Spinal cord (tissue), 9 donors: ENCODE measurements at regions not wholly inside any gene's neighbourhood (a gene's known extent, or its start where the extent isn't known, plus 50 kb on each side); places are given as distances from the start of the nearest gene placed in this dataset.
"Not testable (repeated sequence)": the region's sequence is repeated elsewhere in the genome, so short reads cannot be mapped to it uniquely, and the experiment has no call there.

Experiments used
- DNase-seq, 6 donors: peaks; one replicate each; pipeline versions ENCODE4 v3.0.0 to v3.0.0-alpha.2; 2013 to 2015; ENCODE audit warnings: low spot score in 6 of 6, low read depth in 4 of 6
- H3K27ac ChIP-seq: one replicate; pipeline ENCODE4 v1.5.1; 2013; ENCODE audit warnings: low read depth, low read length, control low read depth
- H3K27me3 ChIP-seq: one replicate; pipeline ENCODE4 v1.6.1; 2013; ENCODE audit warnings: low read length; ENCODE audit not compliant: control insufficient read depth, insufficient read depth
- H3K36me3 ChIP-seq: one replicate; pipeline ENCODE4 v1.6.1; 2013; ENCODE audit warnings: low read length; ENCODE audit not compliant: control insufficient read depth, insufficient read depth
- H3K4me1 ChIP-seq: one replicate; pipeline ENCODE4 v1.6.1; 2013; ENCODE audit warnings: low read length; ENCODE audit not compliant: control insufficient read depth, insufficient read depth
- H3K4me3 ChIP-seq: one replicate; pipeline ENCODE4 v1.5.1; 2013; ENCODE audit warnings: low read depth, low read length, control low read depth
- H3K9me3 ChIP-seq: one replicate; pipeline ENCODE4 v1.6.1; 2013; ENCODE audit warnings: low read length; ENCODE audit not compliant: control insufficient read depth, insufficient read depth
- WGBS: methylation state at CpG from one replicate; pipeline ENCODE4 v1.1.5; 2013; ENCODE audit warnings: missing lambda C conversion rate; ENCODE audit not compliant: insufficient coverage; 5-methylcytosine and 5-hydroxymethylcytosine counted together
- donor health status: healthy.

GRCh38 chr2:125422198-125422770 lies 1233.7 kb upstream of the GYPC start:
- not testable (repeated sequence) for H3K36me3 ChIP-seq, H3K27ac ChIP-seq, H3K4me3 ChIP-seq, H3K9me3 ChIP-seq, DNase-seq, H3K4me1 ChIP-seq, H3K27me3 ChIP-seq
- 97% methylated on average over 21 of the region's 32 CpGs for WGBS

DNA sequence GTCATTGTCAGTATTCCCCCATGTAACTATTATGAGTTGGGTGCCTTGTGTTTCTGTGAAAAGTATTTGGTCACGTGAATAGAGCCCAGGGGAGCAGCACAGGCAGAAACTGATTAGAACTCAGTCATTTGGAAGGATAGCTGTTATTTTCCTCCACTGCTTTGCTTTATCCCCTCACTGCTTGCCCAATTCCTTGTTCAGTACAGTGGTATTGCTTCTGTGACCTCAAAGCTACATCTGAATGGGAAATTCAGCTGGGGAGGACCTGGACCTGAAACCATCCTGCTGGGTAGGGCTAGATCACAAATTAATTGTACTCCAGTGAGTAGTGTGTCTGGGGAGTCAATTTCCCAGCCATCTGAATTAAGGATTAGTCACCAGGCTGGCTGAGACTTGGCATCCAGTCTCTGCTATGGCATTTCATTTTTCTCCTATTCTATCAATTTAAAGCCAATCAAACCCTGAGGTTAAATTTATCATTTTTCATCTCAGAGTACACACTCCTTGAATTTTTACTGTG lies 1231.6 kb upstream of the GYPC start:
- Histone ChIP-seq H3K27ac (no peak overlapping the region), H3K4me3 (no peak overlapping the region), H3K36me3 (no peaks in the 10 kb centered on the region), H3K27me3 (no peaks in the 10 kb centered on the region), H3K4me1 (no peaks in the 10 kb centered on the region), H3K9me3 (no peaks in the 10 kb centered on the region)
- peak in 1 of 6 donors; percentile 33 for DNase-seq
- no CpG with 5 or more reads among the region's 1 CpG for WGBS

DNA sequence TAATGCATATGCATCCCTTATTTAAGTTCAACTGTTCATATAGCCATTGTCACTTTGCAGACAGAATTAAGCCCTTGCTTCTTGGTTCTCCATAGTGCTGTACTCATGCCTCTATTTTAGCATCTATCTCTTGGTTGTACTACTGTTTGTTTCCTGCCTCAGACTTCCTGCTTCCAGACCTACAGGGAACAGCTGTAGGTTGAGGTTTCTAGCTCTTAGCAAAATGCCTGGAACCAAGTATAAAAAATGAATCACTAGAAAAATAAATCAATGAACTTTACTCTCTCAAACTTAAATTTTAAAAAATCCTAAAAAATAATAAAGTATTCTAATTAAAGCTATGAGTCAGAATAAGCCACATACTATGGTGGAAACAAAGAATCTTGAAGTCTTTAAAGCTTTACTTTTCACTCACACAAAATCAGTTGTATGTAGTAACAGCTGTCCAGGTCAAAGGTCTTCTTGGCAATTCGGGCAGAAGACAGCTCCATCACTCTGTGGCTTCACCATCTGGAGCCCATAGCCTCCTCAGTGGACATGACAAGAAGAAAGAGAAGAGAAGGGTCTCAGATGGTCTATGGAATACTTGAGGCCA lies 1228.1 kb upstream of the GYPC start:
- Histone ChIP-seq H3K36me3 (no peaks in the 10 kb centered on the region), H3K27ac (no peak overlapping the region), H3K4me3 (no peak overlapping the region), H3K9me3 (no peaks in the 10 kb centered on the region), H3K4me1 (no peaks in the 10 kb centered on the region), H3K27me3 (no peaks in the 10 kb centered on the region)
- no CpG with 5 or more reads among the region's 1 CpG for WGBS
- no peak for DNase-seq

DNA sequence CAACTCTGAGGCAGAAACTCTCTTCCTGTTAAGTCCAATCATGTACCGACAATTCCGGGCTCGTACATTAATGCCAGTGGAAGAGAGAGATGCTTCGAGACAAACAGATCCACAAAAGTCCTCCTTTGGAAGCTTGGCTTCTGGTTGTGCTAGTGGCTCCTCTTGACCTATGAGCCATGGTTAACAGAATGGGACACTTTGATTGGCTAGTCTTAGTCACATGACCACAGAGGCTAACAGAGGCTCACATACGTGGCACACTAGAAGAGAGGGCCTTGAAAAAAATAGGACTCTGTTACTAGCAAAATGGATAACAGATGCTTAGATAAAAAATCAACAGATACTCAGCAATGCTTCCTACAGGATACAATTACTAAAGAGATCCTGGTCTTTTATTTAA lies 1211.9 kb upstream of the GYPC start:
- Histone ChIP-seq H3K9me3 (no peaks in the 10 kb centered on the region), H3K27ac (no peak overlapping the region), H3K4me3 (no peak overlapping the region), H3K27me3 (no peaks in the 10 kb centered on the region), H3K4me1 (no peaks in the 10 kb centered on the region), H3K36me3 (no peaks in the 10 kb centered on the region)
- WGBS: 100% methylated on average over 2 of the region's 5 CpGs
- DNase-seq: no peak

DNA sequence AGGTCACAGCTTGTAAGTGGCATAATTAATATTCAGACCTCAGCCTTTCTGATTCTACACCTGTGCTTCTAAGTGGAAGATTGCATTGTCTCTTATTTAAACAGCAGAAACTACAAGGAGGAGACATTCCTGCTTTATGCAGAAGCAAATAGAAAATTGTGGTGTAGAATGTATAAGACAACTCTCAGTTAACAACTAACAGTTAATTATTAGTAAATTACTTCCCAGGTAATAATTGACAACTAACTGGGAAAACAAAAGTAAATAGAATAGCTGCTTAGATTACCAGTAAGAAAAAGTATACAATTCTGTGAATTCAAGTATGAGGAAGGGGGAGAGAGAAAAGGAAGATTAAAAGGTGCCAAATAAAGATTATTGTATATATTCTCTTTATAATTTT lies 1210.5 kb upstream of the GYPC start:
- H3K9me3 ChIP-seq: no peaks in the 10 kb centered on the region
- H3K36me3 ChIP-seq: no peaks in the 10 kb centered on the region
- H3K4me1 ChIP-seq: no peaks in the 10 kb centered on the region
- DNase-seq: no peak
- H3K27me3 ChIP-seq: no peaks in the 10 kb centered on the region
- no peak overlapping the region for H3K4me3 ChIP-seq
- no peak overlapping the region for H3K27ac ChIP-seq

GRCh38 chr2:125450092-125450491 lies 1205.9 kb upstream of the GYPC start:
- DNase-seq: no peak
- Histone ChIP-seq H3K27ac (no peak overlapping the region), H3K9me3 (no peaks in the 10 kb centered on the region), H3K36me3 (no peaks in the 10 kb centered on the region), H3K27me3 (no peaks in the 10 kb centered on the region), H3K4me1 (no peaks in the 10 kb centered on the region), H3K4me3 (no peak overlapping the region)
- WGBS: no CpG with 5 or more reads among the region's 4 CpGs

DNA sequence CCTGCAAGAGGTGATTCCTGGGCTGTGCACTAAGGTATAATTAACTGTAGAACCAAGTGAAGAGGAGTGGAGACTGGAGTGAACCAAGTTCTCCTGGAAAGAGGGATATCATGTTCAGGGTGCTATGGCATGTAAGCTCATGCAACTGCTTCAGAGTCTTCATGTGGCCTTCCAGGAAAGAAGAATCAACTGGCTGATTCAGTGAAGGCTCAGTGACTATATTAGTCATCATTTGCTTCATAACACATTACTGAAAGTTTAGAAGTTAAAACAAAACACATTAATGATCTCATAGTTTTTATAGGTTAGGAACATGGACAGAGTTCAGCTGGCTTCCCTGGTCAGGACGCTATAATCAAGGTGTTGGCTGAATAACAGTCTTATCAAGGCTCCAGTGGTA lies 1200.8 kb upstream of the GYPC start:
- no peaks in the 10 kb centered on the region for H3K36me3 ChIP-seq
- no peaks in the 10 kb centered on the region for H3K4me1 ChIP-seq
- no peak overlapping the region for H3K27ac ChIP-seq
- DNase-seq: no peak
- WGBS: no CpG with 5 or more reads among the region's 1 CpG
- no peaks in the 10 kb centered on the region for H3K27me3 ChIP-seq
- no peak overlapping the region for H3K4me3 ChIP-seq
- no peaks in the 10 kb centered on the region for H3K9me3 ChIP-seq

DNA sequence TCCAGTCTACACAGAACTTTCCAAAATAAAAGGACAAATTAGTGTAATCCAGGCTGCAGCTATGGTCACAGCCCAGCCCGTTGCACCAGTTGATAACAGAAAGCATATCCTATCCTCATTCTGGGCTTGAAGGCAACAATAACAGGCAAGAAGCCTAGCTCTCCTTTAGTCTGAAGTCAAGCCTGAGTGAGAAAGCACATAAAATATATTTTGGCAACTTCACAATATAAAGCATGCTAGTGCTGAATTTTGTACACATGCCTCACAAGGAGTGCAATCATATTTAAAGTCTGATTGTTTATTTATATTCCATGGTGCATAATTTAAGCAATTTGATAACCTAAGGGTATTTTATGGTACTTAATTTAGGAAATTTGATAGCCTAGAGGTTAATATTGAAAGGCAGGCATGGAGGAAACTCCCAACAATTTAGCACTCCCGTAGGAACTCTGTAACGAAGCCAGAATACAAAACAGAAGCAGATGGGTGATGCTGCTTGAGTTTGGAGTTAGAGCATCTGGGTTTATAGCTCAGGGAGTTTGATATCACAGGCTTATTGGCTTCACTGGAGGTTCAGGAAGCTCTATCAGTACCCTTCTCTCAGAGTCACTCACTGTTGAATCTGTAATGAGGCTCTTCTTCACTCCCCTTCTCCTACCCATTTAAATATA lies 1199.1 kb upstream of the GYPC start:
- 43% methylated on average over 2 of the region's 3 CpGs for WGBS
- H3K27ac ChIP-seq: no peak overlapping the region
- H3K36me3 ChIP-seq: no peaks in the 10 kb centered on the region
- DNase-seq: peak in 5 of 6 donors; percentile 4 to 89 (median 25)
- no peaks in the 10 kb centered on the region for H3K4me1 ChIP-seq
- no peaks in the 10 kb centered on the region for H3K27me3 ChIP-seq
- H3K4me3 ChIP-seq: no peak overlapping the region
- H3K9me3 ChIP-seq: no peaks in the 10 kb centered on the region

DNA sequence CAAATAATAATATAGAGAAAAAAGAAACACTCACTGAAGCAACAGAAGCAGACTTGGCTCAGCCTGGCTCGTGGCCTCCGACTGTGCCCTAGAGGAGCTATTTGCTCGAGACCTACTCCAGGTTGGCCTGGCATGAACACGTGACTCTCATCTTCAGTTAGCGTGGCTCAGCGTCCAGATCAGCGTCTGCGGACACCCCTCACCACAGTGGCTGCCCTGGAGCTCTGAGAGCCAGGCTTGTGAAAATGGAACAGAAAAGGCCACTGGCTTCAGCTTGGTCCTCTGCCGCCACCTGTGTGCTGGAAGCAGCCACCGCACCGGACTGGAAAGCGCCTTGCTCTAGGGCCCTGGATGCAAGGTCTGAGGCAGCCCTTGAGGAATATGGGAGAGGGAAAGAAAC lies 1184.0 kb upstream of the GYPC start:
- Histone ChIP-seq H3K9me3 (no peaks in the 10 kb centered on the region), H3K27me3 (no peaks in the 10 kb centered on the region), H3K4me3 (no peak overlapping the region), H3K4me1 (no peaks in the 10 kb centered on the region), H3K36me3 (no peaks in the 10 kb centered on the region), H3K27ac (no peak overlapping the region)
- WGBS: 60% methylated on average over 12 of the region's 12 CpGs
- DNase-seq: peak in 3 of 6 donors; percentile 1 to 45 (median 20)

- 92% methylated on average over 21 of the region's 24 CpGs for WGBS
- Histone ChIP-seq H3K36me3 (no peaks in the 10 kb centered on the region), H3K9me3 (no peaks in the 10 kb centered on the region), H3K4me1 (no peaks in the 10 kb centered on the region), H3K27me3 (no peaks in the 10 kb centered on the region), H3K4me3 (no peak overlapping the region), H3K27ac (no peak overlapping the region)
- DNase-seq: no peak
These were observed 1176.8 kb upstream of the GYPC start for GRCh38 chr2:125479143-125479636.
